NCI-H2171 treated with DMSO at 0.1 percent for 48 hours (cell line): ENCODE measurements at regions not wholly inside any gene's neighbourhood (a gene's known extent, or its start where the extent isn't known, plus 50 kb on each side); places are given as distances from the start of the nearest gene placed in this dataset.

Experiments
- DNase-seq: peaks from one replicate; lab custom pipeline; 2025; lab: John Stamatoyannopoulos, UW

GRCh38 chr14:100659345-100660001 lies 67.2 kb upstream of the DLK1 start:
- no peak for DNase-seq

GRCh38 chr14:100660498-100660881 lies 66.2 kb upstream of the DLK1 start:
- DNase-seq, result no peak

- DNase-seq, result no peak
Measured at GRCh38 chr14:100660882-100661635, 65.6 kb upstream of the DLK1 start.

- DNase-seq, result peak; percentile 96
Measured at GRCh38 chr14:100662879-100663760, 63.6 kb upstream of the DLK1 start.

- DNase-seq, result no peak
Measured at GRCh38 chr14:100663761-100664052, 63.0 kb upstream of the DLK1 start.

- DNase-seq, result no peak
Measured at GRCh38 chr14:100664231-100664630, 62.5 kb upstream of the DLK1 start.

- no peak for DNase-seq
Measured at GRCh38 chr14:100664841-100665510, 61.7 kb upstream of the DLK1 start.

GRCh38 chr14:100665511-100666032 lies 61.1 kb upstream of the DLK1 start:
- DNase-seq, result no peak

GRCh38 chr14:100666403-100666802 lies 60.3 kb upstream of the DLK1 start:
- no peak for DNase-seq

- no peak for DNase-seq
Measured at GRCh38 chr14:100666851-100667250, 59.8 kb upstream of the DLK1 start.

GRCh38 chr14:100667656-100668055 lies 59.0 kb upstream of the DLK1 start:
- DNase-seq, result no peak

- DNase-seq, result no peak
Measured at GRCh38 chr14:100668352-100668751, 58.3 kb upstream of the DLK1 start.

GRCh38 chr14:100669011-100669412 lies 57.7 kb upstream of the DLK1 start:
- DNase-seq, result no peak

GRCh38 chr14:100669468-100669867 lies 57.2 kb upstream of the DLK1 start:
- DNase-seq, result peak; percentile 22

- no peak for DNase-seq
Measured at GRCh38 chr14:100670017-100670752, 56.5 kb upstream of the DLK1 start.

GRCh38 chr14:100670753-100671049 lies 56.0 kb upstream of the DLK1 start:
- no peak for DNase-seq

GRCh38 chr14:100671386-100671901 lies 55.2 kb upstream of the DLK1 start:
- DNase-seq, result no peak

GRCh38 chr14:100671906-100672305 lies 54.8 kb upstream of the DLK1 start:
- DNase-seq, result no peak

- peak; percentile 97 for DNase-seq
Measured at GRCh38 chr14:100673085-100673806, 53.4 kb upstream of the DLK1 start.

- no peak for DNase-seq
Measured at GRCh38 chr14:100673807-100674154, 52.9 kb upstream of the DLK1 start.

GRCh38 chr14:100674428-100674827 lies 52.3 kb upstream of the DLK1 start:
- no peak for DNase-seq
